Fibroblast of lung (primary cell): ENCODE measurements at regions not wholly inside any gene's neighbourhood (a gene's known extent, or its start where the extent isn't known, plus 50 kb on each side); places are given as distances from the start of the nearest gene placed in this dataset.

ENCODE experiments used
- EZH2 ChIP-seq: IDR thresholded peaks from 2 replicates; pipeline ENCODE4 v1.5.1; 2012; ENCODE audit warnings: low read length, control low read depth, mild to moderate bottlenecking; ENCODE audit errors: missing control alignments
- TF ChIP-seq, protein P1 (sequence below), 2 donors: IDR thresholded peaks in 1 of 2; conservative IDR thresholded peaks in 1 of 2; 1 replicate in 1 of 2; 2 replicates in 1 of 2; pipeline ENCODE4 v1.5.1; 2011 to 2012; ENCODE audit warnings: low read length in 2 of 2, control low read depth in 1 of 2, inconsistent platforms in 1 of 2, low read depth in 1 of 2, mild to moderate bottlenecking in 1 of 2

DNA sequence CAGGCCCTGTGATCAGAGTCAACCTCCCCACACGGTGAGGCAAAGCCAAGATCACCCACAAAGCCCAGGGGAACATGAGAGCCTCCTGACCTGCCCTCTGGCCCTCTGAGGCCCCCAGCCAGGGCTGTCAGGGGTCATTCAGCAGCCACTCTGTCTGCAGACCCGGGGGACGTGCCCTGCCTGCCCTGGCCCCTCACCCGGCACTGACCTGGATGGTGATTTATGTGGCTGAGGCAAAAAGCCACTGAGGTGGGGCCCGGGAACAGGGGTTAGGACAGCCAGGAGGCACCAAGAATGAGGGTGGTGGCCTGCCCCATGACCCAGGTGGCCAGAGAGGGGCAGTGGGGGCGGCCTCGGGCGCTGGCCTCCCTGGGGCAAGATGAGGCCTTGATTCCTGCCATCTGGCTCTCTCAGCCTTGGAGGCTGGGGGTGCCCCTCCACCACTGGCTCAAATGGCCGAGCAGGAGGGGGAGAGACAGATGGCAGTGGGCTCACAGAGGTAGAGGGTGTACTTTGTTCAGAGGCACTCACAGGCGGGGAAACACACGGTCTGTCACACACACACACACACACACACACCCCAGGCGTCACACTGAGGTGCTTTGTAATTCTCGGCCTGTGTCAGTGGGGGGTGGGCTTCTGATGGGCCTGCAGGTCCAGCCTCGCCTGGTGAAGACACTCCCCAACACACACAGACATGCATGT lies 174.0 kb upstream of the GSE1 start:
- TF ChIP-seq, protein P1, sequence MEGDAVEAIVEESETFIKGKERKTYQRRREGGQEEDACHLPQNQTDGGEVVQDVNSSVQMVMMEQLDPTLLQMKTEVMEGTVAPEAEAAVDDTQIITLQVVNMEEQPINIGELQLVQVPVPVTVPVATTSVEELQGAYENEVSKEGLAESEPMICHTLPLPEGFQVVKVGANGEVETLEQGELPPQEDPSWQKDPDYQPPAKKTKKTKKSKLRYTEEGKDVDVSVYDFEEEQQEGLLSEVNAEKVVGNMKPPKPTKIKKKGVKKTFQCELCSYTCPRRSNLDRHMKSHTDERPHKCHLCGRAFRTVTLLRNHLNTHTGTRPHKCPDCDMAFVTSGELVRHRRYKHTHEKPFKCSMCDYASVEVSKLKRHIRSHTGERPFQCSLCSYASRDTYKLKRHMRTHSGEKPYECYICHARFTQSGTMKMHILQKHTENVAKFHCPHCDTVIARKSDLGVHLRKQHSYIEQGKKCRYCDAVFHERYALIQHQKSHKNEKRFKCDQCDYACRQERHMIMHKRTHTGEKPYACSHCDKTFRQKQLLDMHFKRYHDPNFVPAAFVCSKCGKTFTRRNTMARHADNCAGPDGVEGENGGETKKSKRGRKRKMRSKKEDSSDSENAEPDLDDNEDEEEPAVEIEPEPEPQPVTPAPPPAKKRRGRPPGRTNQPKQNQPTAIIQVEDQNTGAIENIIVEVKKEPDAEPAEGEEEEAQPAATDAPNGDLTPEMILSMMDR (conservative IDR thresholded peaks at IDR 0.05 in 1 of 2, IDR thresholded peaks at IDR 0.05 in 1 of 2; ENCODE audit: low read depth in 1 of 2, low read length in 2 of 2): no peak
- no peak for TF ChIP-seq EZH2
